ENCODE measurements at regions not wholly inside any gene's neighbourhood (a gene's known extent, or its start where the extent isn't known, plus 50 kb on each side); places are given as distances from the start of the nearest gene placed in this dataset.

DNA sequence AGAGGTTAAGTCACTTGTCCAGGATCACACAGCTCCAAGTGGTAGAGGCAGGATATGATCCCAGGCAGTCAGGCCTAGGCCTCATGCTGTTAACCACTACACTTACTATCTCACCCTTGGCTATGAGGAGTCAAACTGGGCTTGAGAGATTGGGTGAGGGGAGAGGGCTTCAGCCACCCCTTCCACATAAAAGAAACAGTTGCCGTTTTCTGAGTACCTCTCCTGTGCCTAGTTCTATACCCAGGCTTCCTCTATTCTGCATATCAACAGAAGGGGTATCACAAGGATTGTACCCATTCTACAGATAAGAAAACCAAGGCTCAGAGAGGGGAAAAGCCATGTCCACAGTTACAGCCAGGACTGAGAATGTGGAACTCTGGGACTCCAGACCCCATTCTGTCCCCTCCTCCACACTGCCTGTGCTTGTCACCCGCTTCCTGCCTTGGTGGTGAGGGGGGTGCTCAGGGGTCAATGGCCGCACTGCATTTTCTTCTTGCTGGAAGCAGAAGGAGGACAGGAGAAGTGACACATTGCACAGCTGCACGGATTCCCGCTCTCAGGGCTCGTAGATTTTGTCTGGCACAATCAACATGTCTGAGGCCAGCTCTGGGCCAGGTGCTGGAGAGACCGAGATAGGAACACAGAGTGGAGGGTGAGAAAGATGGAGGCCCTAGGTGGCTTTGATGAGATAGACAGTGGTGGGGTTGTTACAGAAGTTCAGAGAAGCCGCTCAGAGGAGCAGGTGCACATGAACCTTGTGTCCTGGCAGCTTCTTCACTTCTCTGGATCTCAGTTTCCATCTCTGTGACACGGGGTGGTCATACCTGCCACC, 108.4 kb upstream of the PTPN1 start:
- no peak for DNase-seq (ENCODE audit: low read depth in 2 of 2, low spot score in 1 of 2)

DNA sequence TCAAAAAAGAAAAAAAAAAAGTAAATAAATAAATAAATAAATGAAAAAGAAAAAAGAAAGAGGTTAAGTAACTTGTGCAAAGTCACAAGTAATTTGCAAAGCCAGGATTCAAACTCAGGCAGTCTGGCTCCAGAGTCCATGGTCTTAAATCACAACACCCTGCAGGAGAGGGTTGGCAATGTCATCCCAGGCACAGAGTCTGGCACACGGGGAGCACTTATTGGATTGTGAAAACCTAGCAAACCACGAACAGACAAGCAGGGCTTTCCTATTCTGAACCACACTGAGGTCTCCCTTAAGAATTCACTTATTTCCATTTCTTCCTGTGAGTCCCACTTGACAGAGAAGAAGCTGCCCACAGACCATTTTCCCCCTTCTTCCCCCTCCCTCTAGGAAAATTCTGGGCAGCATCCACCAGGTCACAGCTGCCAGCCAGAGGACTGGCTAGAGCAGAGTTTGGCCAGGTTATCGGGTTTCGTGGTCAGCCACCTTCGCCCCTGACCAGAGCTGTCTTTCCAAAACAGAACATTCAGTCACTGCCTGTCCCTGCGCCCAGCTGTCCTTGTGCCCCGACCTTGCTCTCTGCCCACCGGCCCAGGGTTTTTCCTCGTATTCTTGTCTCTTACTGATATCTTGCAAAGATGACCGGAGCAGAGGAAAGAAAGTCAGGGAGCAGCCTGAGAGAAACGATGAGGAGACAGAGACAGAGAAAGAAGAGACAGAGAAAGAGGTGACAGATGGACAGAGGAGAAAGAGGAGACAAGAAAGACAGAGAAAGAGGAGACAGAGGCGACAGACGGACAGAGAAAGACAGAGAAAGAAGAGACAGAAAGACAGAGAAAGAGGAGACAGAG, 106.4 kb upstream of the PTPN1 start:
- no peak for DNase-seq (ENCODE audit: low read depth in 2 of 2, low spot score in 1 of 2)

DNA sequence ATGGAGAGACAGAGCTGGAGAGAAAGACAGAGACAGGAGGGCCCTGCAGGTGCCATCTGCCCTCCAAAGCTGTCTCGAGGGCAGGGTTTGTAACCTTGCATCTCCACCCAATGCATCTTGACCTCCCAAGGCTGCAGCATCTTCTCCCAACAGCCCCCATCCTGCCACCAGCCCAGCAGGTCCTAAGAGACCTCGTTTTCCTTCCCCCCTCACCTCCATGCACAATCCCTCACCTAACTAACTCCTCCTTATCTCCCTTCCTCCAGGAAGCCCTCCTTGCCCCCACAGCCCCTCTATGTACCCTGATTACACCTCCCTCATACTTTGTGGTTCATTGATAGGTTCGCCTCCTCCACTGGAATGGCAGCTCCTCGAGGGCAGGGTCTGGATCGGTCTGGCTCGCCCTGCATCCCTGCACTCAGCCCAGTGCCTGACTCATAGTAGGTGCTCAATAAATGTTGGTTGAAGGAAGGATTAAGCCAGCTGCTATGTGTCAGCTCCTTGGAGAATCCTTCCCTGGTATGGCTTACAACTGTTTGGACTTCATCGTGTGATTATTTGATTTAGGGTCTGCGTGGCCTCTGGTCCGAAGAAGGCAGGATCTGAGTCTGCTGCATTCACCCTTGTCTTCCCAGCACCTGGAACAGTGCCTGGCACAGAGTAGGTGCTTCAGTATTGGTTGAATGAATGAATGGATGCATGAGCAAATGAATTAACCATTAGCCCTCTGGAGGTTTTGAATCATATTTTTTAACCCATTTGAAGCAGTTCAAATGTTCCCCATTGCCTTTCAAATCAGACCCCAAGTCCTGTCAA, 105.6 kb upstream of the PTPN1 start:
- no peak for DNase-seq (ENCODE audit: low read depth in 2 of 2, low spot score in 1 of 2)

DNA sequence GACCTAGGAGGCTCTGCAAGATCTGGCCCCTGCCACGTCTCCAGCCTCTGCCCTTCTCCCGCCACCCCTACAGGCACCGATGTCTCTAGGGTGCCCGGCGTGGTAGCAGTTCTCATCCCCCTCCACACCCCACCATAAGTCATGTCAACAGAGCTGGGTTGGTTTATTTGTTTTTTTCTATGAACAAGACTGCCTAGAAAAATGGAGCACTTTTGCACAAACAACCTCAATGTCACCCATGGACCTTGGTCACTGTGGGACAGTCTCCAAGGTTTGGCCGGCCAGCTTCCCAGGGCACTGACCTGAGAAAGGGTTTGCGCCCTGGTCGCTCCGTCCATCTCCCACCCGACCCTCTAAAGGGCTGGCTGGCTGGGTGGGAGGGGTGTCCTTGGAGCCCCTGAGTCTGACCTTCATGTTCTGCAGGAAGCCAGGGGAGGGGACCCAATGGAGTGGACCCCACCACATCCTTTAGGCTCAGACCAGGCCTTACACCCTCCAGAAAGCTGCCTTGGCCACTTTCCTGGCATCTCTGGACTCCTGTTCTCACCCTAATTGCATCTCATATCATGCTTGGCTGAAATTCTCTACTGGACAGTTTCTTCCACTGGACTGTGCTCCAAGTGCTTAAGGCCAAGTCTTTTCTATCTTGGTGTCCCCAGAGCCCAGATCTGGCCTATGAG, 104.8 kb upstream of the PTPN1 start:
- no peak for DNase-seq (ENCODE audit: low read depth in 2 of 2, low spot score in 1 of 2)

DNA sequence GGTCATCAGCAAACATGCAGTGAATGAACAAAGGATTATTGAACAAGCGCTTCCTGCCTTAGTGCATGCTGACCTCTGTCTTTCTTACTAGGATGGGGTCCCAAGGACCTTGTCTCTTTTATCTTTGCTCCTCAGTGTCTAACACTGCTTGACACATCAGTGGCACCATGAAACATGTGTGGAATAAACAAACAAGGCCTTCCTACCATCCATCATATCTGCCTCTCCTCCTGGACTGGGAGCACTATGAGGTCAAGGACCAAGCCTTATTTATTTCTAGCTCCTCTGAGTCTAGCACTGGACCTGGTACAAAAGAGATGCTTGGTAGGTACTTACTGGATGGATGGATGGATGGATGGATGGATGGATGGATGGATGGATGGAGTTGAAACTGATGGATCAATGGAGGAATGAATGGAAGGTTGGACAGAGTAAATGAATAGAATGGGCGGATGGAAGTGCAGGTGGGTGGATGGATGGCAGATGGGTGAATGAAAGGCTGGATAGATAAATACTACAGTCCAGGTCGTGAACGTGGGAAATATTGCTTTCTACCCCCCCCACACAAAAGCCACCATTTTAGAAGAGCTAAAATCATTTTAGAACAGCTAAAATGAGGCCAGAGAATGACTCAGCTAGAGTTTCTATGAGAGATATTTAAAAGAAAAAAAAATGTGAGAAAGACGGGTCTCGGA, 104.1 kb upstream of the PTPN1 start:
- no peak for DNase-seq (ENCODE audit: low read depth in 2 of 2, low spot score in 1 of 2)

DNA sequence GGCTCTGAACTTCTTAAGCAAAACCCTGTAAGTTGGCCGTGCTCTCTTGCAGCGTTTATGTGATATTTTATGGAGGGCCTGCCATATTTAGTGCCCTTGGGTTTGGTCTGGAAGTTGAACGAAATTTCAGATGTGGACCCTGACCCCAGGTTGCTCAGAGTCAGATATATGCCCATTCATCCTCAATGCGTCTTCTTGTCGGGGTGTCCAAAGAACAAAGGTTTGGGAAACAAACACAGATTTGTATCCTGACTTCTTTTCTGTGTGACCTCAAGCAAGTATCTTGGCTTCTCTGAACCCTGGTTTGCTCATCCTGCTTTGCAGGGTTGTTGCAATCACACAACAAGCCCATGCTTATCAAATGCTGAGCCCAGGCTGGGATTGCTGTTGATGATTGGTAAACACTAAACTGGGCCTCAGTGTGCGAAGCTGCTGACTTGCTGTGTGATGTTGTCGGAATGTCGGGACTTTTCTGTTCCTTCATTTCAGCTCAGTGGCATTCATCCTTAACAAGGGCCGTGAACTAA, 103.5 kb upstream of the PTPN1 start:
- no peak for DNase-seq (ENCODE audit: low read depth in 2 of 2, low spot score in 1 of 2)

DNA sequence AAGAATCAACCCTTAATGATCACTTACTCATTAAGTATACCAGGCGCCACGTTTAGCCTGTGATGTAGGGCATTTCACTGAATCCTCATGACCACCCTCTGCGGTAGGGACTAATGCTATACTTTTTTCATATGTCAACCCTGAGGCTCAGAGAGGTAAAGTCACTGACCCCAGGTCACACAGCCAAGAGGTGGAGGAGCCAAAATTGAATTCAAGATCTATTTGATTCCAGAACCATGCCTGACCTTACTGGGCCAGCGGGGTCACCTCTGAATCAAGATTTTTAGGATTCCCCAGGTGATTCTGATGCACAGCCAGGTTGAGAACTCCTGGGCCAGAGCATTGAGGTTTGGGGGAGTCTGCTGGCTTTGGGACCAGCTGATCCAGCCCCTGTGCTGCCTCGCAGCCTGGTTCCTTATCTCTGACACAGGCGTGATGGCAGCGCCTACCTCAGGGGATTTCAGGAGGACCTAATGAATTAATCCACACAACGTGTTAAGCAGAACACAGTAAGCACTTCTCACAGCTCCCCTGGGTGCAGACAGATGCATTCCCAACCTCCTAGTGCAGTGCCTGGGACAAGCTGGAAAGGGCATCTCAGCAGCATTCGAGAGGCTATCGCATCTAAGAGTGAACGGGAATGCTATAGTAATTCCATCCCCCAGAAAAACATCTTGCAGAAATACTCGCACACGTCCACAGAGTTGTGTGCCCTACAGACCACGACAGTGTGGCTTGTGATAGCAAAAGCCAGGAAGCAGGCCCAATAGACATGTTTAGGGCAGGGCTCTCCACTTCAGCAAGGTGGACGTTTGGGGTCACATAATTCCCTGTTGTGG, 101.4 kb upstream of the PTPN1 start:
- DNase-seq (ENCODE audit: low read depth in 2 of 2, low spot score in 1 of 2), result no peak

DNA sequence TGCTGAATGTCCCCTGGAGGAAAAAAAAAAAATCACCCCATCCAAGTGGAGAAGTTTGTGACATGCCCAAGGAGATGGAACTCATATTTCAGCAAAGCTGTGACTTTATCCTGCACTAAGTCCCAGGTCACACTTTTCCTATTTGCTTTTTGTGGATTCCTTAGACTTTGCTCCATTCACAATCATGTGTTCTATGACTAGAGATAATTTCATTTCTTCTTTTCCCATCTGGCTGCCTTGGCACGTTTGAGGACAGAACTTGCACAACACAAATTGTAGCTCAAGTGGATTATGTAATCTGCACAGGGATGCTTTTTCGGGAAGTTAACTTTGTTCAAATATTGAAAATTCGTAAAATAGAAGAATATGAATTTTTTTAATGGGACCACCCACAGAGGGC, 100.7 kb upstream of the PTPN1 start:
- no peak for DNase-seq (ENCODE audit: low read depth in 2 of 2, low spot score in 1 of 2)

DNA sequence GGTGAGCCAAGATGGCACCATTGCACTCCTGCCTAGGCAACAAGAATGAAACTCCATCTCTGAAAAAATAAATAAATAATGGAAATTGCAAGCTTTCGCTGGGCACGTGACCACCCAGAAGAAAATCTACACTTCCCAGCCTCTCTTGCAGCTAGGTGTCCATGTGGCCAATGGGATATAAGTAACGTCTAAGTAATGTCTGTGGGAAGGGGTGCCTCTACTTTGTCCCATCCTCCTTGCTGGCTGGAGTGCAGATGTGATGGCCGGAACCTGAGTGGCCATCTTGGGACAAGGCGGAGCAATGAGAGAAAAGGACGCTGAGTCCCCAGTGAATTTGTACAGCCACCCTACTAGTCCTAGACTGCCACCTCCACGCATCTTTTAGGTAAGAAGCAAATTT, 99.8 kb upstream of the PTPN1 start:
- DNase-seq (ENCODE audit: low read depth in 2 of 2, low spot score in 1 of 2), result no peak

DNA sequence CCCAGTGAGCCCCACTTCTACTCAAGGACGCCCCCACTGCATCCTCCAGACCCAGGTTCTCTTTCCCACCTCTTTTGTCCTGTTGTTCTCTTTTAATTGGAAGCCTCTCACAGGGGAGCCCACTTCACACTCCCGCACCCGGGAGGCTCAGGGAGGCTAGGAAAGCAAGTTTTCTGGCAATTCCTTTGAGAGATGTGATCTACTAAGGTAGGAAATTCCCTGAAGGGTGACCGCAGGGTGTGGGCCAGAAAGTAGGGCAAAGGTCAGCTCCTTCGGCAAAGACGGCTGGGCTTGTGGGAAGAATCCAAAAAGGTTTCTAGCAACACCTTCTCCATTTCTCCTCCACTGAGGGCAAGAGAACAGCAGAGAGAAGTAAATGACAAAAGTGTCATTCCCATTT, 98.1 kb upstream of the PTPN1 start:
- DNase-seq (ENCODE audit: low read depth in 2 of 2, low spot score in 1 of 2), result no peak

DNA sequence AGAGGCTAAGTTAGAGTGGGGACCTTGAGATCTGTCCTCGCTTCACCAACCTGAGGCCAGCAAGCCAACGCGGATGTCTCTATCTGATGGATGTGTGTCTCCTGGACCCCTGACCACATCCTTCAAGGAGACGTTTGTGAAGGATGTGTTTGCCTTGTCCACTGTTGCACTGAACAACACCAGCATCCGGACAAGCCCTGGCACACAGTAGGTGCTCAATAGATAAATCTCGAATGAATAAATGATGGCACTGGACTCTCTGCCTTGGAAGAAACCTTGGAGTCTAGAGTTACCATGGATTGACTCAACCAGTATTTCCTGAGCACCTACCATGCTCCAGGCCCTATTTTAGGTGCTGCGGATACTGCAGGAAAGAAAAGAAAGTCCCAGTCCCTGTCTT, 97.7 kb upstream of the PTPN1 start:
- no peak for DNase-seq (ENCODE audit: low read depth in 2 of 2, low spot score in 1 of 2)

DNA sequence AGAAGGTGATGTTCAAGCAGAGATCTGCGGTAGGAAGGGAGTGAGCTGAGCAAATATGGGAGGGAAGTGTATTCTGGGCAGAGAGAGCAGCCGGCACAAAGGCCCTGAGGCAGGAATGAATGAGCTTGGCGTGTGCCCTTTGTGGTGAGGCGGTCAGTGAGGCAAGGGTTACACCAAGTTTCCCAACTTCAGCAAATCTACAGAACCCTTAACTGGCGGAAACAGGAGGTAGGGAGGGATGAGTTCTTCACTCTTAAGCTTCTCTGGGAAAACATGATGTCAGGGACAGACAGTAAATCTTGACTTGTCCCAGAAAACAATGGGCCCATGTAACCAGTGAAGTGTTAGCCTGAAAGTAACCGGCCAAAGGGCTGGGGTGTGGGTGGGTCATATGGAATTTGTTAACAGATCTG, 97.1 kb upstream of the PTPN1 start:
- DNase-seq (ENCODE audit: low read depth in 2 of 2, low spot score in 1 of 2), result no peak

DNA sequence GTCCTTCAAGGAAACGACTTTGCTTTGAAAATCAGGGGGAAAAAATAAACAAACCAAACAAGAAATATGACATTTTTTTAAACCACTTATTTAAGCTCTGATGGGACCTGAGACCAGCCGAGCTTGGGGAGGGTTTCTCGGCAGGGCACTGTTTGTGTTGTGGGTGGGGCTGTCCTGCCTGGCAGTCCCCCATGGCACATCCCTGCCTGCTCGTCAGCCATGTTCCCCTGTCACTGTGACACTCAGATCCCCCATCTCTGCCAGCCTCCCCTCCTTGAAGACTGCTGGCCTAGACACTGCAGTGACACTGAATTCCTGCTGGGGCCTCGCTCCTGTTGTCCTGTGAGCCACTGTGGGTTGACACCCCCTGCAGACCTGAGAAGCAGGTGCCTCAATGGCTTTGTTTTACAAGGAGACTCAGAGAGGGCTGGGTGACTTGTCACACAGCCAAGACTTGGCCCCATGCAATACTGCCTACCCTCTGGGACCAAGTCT, 95.1 kb upstream of the PTPN1 start:
- DNase-seq (ENCODE audit: low read depth in 2 of 2, low spot score in 1 of 2), result no peak

DNA sequence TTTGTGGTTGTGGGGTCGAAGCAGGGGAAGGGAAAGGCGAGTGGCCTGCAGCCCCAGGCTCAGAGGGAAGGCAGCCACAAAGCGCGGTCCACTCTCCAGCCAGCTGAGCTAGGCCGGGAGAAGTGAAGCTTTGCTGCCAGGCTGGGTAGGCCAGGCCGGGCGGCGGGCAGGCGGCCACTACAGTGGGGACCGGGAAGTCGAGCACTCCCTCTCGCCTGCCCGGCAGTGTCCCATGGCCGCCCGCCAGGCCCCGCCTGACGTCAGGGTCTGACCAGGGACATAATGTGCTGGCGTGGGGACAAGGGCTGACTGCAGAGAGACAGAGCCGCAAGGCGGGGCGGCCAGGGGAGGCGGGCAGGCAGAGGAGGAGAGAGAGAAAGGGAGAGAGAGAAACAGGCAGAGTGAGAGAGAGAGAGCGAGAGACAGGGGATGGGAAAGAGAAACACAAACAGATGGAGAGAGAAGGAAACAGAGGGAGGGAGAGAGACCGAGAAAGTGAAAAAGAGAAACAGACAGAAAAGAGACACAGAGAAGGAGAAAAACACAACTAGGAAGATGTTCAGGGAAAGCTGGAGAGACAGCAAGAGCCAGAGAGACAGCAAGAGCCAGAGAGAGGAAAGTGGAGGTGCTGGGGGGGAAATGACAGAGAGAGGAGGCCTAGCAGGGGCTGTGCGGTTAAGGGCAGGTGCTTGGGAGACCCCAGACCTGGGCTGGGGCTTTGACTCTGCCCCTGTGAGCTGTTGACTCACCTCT, 94.5 kb upstream of the PTPN1 start:
- DNase-seq (ENCODE audit: low read depth in 2 of 2, low spot score in 1 of 2), result no peak

DNA sequence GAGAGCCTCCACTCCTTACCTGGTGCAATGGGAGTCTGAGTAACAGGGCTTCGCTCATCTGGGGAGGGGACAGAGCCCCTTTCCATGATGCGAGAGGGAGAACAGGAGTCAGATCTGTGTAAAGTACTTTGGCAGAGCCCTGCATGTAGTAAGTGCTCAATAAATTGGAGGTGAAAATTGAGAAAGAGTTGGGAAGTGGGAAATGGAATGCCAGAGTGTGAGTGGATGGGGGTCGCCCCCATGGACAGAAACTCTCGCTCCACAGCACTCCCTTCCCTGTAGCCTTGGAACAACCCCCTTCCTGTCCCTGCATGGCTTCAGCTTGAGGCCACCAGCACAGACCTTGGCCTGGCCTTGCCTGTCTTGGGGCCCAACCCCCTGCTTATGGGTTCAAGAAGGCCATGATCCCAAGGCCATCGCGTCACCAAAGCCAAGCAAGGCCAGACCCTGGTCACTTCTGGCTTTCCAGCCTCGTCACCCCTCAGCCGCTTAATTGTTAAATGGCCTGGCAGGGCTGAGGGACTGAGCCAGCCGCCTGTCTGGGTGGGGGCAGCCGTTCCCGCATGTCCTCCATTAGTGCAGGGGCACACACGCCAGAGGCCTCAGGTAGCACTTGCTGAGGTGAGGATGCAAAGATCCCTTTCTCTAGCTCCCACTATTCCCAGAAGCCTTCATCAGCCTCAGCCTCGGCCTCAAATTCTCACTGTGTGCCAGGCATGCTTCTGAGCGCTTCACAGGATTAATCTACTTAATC, 93.7 kb upstream of the PTPN1 start:
- DNase-seq (ENCODE audit: low read depth in 2 of 2, low spot score in 1 of 2), result no peak

DNA sequence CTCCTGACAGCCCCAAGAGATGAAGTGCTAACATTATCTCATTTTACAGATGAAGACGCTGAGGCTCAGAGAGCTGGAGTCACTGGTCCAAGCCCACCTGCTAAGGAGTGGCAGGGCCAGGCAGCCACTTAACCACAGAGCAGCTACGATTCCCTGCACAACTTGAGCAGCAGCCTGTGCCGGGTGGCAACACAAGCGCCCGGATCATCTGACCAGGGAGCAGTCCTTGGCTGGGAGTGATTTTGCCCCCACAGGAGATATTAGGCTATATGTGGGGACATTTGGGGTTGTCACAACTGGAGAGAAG, 93.2 kb upstream of the PTPN1 start:
- no peak for DNase-seq (ENCODE audit: low read depth in 2 of 2, low spot score in 1 of 2)

DNA sequence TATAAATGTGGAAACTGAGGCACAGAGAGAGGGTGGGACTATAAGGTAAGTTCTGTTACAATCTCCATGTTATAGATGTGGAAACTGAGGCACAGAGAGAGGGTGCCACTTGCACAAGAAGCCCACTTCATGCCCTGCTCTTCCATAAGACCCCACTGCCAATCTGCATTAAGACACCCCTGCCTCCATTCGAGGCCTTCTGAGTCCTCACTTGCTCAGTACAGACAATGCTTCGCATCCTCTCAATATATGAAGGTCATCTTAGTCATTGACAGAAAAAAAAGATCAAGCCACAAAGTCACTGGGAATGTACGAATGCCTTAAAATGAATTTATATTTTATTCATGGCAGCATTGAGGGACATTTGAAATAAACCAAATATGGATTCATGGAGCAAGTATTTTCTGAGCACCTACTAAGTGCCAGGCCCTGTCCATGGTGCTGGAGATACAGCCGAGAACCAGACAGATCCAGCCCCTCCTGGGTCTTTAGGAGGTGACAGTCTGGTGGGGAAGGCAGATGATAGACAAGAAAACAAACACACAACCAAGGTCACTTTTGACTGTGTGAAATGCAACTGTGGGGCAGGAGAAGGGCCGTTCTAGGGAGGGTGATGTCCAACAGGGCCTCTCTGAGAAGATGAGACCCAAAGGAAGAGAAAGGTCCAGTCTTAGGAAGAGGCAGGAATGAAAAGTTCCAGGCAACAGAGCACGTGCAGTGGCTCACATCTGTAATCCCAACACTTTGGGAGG, 92.5 kb upstream of the PTPN1 start:
- DNase-seq (ENCODE audit: low read depth in 2 of 2, low spot score in 1 of 2), result no peak

Measured in stimulated activated CD8-positive, alpha-beta memory T cell treated with anti-CD3 and anti-CD28 coated beads, Interleukin-4, amount 100 ng/mL, for 4 hours (primary cell).